ENCODE measurements at regions not wholly inside any gene's neighbourhood (a gene's known extent, or its start where the extent isn't known, plus 50 kb on each side); places are given as distances from the start of the nearest gene placed in this dataset.
A peak's percentile ranks its signal among the peaks of the same experiment; 100 is the strongest.

- DNase-seq (ENCODE audit: low read depth, low spot score) (no peak), FAIRE-seq (no peak)
- no TSS peak for BruUV-seq (replicated peaks)
- Histone ChIP-seq H3K27me3 (ENCODE audit: control insufficient read depth in 2 of 2, insufficient read depth in 2 of 2, low read length in 2 of 2) (no peaks in the 10 kb centered on the region), H4K20me1 (replicated peaks; ENCODE audit: control insufficient read depth, extremely low read depth, insufficient read depth, low read length) (no peaks in the 10 kb centered on the region), H3K4me1 (ENCODE audit: control insufficient read depth, extremely low read depth, insufficient read depth, low read length) (no peaks in the 10 kb centered on the region), H3K4me3 (replicated peaks in 1 of 3; ENCODE audit: insufficient read depth in 1 of 3, low read depth in 1 of 3, low read length in 3 of 3) (no peak overlapping the region), H3K79me2 (ENCODE audit: control insufficient read depth, insufficient read depth, low read length) (no peaks in the 10 kb centered on the region), H3K9ac (replicated peaks; ENCODE audit: extremely low read depth, insufficient read depth, low read length) (no peak overlapping the region), H3K27ac (ENCODE audit: insufficient read depth, low read depth, low read length) (no peak overlapping the region), H3K9me1 (replicated peaks; ENCODE audit: control insufficient read depth, extremely low read depth, insufficient read depth, low read length) (no peaks in the 10 kb centered on the region), H3K4me2 (ENCODE audit: insufficient read depth, low read length) (no peak overlapping the region), H3K36me3 (ENCODE audit: control insufficient read depth in 2 of 2, extremely low read depth in 1 of 2, insufficient read depth in 2 of 2, low read length in 2 of 2) (no peaks in the 10 kb centered on the region), H3K9me3 (replicated peaks; ENCODE audit: control insufficient read depth, insufficient read depth, low read length) (no peaks in the 10 kb centered on the region), H2AFZ (ENCODE audit: low read depth, low read length) (peak overlapping the region; percentile 54)
- dilution Hi-C loops (cut with MboI; ENCODE audit: extremely low pct_ligation_motif_present, low sequenced_read_pairs) (no loop called here), intact Hi-C loops (cut with micrococcal nuclease) (no loop called here)
- CTCF ChIA-PET: interaction anchor here (1.0 kb wide), 1 partner anchor 22 kb away, joined by 3 read pairs; no protein-coding TSS in a partner anchor
- POLR2A ChIA-PET: no interaction called here
- no peak for TF ChIP-seq MYC (IDR thresholded peaks at IDR 0.05; ENCODE audit: low read depth, low read length)
- no peak for TF ChIP-seq POLR2A (IDR thresholded peaks at IDR 0.05; ENCODE audit: low read depth, low read length)
- no peak for TF ChIP-seq POLR2AphosphoS5 (IDR thresholded peaks at IDR 0.05; ENCODE audit: insufficient read depth, low read depth, low read length)
- TF ChIP-seq, protein P1, sequence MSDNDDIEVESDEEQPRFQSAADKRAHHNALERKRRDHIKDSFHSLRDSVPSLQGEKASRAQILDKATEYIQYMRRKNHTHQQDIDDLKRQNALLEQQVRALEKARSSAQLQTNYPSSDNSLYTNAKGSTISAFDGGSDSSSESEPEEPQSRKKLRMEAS (IDR thresholded peaks at IDR 0.05; ENCODE audit: insufficient read depth, insufficient read length): no peak
Measured at GRCh38 chr5:124619121-124619520, 127.3 kb downstream of the ZNF608 start.

DNA sequence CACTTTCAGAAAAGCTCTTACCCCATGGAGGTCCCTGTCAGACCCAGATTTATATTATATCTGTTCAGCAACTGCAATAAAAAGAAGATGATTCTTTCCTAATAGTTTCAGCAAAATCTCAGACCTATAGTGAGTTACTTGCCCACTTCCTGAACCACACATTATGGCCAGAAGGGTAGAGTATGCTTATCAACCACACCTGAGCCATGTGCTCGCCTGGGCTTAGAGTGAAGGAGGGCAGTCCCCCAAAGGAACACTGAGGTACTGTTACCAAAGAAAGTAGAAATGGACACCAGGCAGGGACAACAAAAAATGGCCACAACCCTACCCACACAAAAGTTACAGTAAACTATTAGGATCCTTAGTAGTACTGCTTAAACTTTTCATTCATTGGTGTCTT lies 128.7 kb downstream of the ZNF608 start:
- dilution Hi-C loops (cut with MboI; ENCODE audit: extremely low pct_ligation_motif_present, low sequenced_read_pairs): no loop called here
- no peak for DNase-seq (ENCODE audit: low read depth, low spot score)
- no peak overlapping the region for H3K9ac ChIP-seq (replicated peaks; ENCODE audit: extremely low read depth, insufficient read depth, low read length)
- BruUV-seq (replicated peaks): no TSS peak
- H4K20me1 ChIP-seq (replicated peaks; ENCODE audit: control insufficient read depth, extremely low read depth, insufficient read depth, low read length): no peaks in the 10 kb centered on the region
- ChIA-PET POLR2A (no interaction called here), CTCF (no interaction called here)
- intact Hi-C loops (cut with micrococcal nuclease): no loop called here
- no peaks in the 10 kb centered on the region for H3K36me3 ChIP-seq (ENCODE audit: control insufficient read depth in 2 of 2, extremely low read depth in 1 of 2, insufficient read depth in 2 of 2, low read length in 2 of 2)
- peaks cover under 1% of the 10 kb centered on the region for H3K4me1 ChIP-seq (ENCODE audit: control insufficient read depth, extremely low read depth, insufficient read depth, low read length)
- TF ChIP-seq CTCF (IDR thresholded peaks at IDR 0.05; ENCODE audit: extremely low read depth in 1 of 2, insufficient read depth in 1 of 2, low read depth in 1 of 2, low read length in 2 of 2): no peak
- no peak for TF ChIP-seq POLR2A (IDR thresholded peaks at IDR 0.05; ENCODE audit: low read depth, low read length)
- no peak for TF ChIP-seq POLR2AphosphoS5 (IDR thresholded peaks at IDR 0.05; ENCODE audit: insufficient read depth, low read depth, low read length)
- TF ChIP-seq EZH2 (IDR thresholded peaks at IDR 0.05; ENCODE audit: borderline replicate concordance, low read depth, low read length, severe bottlenecking): no peak
- H3K27ac ChIP-seq (ENCODE audit: insufficient read depth, low read depth, low read length): no peak overlapping the region
- H2AFZ ChIP-seq (ENCODE audit: low read depth, low read length): no peak overlapping the region
- no peak overlapping the region for H3K4me3 ChIP-seq (replicated peaks in 1 of 3; ENCODE audit: insufficient read depth in 1 of 3, low read depth in 1 of 3, low read length in 3 of 3)
- H3K27me3 ChIP-seq (ENCODE audit: control insufficient read depth in 2 of 2, insufficient read depth in 2 of 2, low read length in 2 of 2): no peaks in the 10 kb centered on the region
- no peaks in the 10 kb centered on the region for H3K9me3 ChIP-seq (replicated peaks; ENCODE audit: control insufficient read depth, insufficient read depth, low read length)
- H3K4me2 ChIP-seq (ENCODE audit: insufficient read depth, low read length): no peak overlapping the region
- no peaks in the 10 kb centered on the region for H3K79me2 ChIP-seq (ENCODE audit: control insufficient read depth, insufficient read depth, low read length)
- no peaks in the 10 kb centered on the region for H3K9me1 ChIP-seq (replicated peaks; ENCODE audit: control insufficient read depth, extremely low read depth, insufficient read depth, low read length)
- FAIRE-seq: no peak

Measured in endothelial cell of umbilical vein (primary cell).